ENCODE measurements at regions not wholly inside any gene's neighbourhood (a gene's known extent, or its start where the extent isn't known, plus 50 kb on each side); places are given as distances from the start of the nearest gene placed in this dataset.

DNA sequence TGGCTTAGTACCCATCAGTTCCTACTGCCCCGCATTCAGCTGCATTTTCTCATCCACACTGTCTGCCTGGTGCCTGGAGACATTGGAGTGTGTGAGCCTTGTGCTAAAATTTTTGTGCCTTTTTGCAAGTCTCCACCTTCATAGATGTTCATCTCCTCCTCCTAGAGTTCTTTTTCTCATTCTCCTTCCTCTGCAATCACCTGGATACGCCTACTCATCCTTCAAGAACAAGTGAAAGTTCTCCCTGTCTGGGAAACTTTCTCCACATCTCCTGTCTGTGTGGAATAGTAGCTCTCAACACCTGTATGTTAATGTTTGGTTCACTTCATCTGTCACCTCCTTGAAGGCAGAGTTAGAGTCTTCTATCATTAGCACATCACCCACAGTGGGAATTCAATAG is 125.7 kb upstream of the FBXL17 start:
- TF ChIP-seq, protein P1, sequence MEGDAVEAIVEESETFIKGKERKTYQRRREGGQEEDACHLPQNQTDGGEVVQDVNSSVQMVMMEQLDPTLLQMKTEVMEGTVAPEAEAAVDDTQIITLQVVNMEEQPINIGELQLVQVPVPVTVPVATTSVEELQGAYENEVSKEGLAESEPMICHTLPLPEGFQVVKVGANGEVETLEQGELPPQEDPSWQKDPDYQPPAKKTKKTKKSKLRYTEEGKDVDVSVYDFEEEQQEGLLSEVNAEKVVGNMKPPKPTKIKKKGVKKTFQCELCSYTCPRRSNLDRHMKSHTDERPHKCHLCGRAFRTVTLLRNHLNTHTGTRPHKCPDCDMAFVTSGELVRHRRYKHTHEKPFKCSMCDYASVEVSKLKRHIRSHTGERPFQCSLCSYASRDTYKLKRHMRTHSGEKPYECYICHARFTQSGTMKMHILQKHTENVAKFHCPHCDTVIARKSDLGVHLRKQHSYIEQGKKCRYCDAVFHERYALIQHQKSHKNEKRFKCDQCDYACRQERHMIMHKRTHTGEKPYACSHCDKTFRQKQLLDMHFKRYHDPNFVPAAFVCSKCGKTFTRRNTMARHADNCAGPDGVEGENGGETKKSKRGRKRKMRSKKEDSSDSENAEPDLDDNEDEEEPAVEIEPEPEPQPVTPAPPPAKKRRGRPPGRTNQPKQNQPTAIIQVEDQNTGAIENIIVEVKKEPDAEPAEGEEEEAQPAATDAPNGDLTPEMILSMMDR (conservative IDR thresholded peaks at IDR 0.05 in 1 of 2, IDR thresholded peaks at IDR 0.05 in 1 of 2; ENCODE audit: low read depth in 1 of 2, low read length in 2 of 2), result no peak
- no peak for TF ChIP-seq EZH2 (IDR thresholded peaks at IDR 0.05; ENCODE audit: low read length, missing control alignments)

Measured in fibroblast of lung (primary cell).